OCI-LY1 (cell line): ENCODE measurements at regions not wholly inside any gene's neighbourhood (a gene's known extent, or its start where the extent isn't known, plus 50 kb on each side); places are given as distances from the start of the nearest gene placed in this dataset.

Experiments used
- H2AFZ ChIP-seq: fragments of 200-600 bp; sonication (generic), shearing (Covaris generic); 2 replicates; pipeline ENCODE4 v1.6.0; 2014; ENCODE audit warnings: antibody characterized with exemption, mild to moderate bottlenecking, low read length
- H3F3A ChIP-seq: fragments of 200-600 bp; sonication (generic), shearing (Covaris generic); 2 replicates; pipeline ENCODE4 v1.6.0; 2014; ENCODE audit warnings: mild to moderate bottlenecking, antibody characterized with exemption, low read length, moderate library complexity; ENCODE audit not compliant: insufficient read depth
- H3K27ac ChIP-seq: fragments of 200-600 bp; sonication (generic); 2 replicates; pipeline ENCODE4 v1.5.1; 2014; ENCODE audit warnings: low read length, mixed run types, mild to moderate bottlenecking, low read depth; ENCODE audit not compliant: poor library complexity, severe bottlenecking
- H3K27me3 ChIP-seq: fragments of 200-600 bp; sonication (generic); 2 replicates; pipeline ENCODE4 v1.6.0; 2014; ENCODE audit warnings: antibody characterized with exemption, mild to moderate bottlenecking, low read length, moderate library complexity; ENCODE audit not compliant: insufficient read depth
- H3K36me3 ChIP-seq: fragments of 200-600 bp; sonication (generic); 2 replicates; pipeline ENCODE4 v1.6.1; 2014; ENCODE audit warnings: mild to moderate bottlenecking, antibody characterized with exemption, low read length, moderate library complexity, mixed read lengths; ENCODE audit not compliant: insufficient read depth
- H3K4me1 ChIP-seq: fragments of 200-600 bp; sonication (generic); 2 replicates; pipeline ENCODE4 v1.5.1; 2014; ENCODE audit warnings: mild to moderate bottlenecking, low read length, moderate library complexity; ENCODE audit not compliant: insufficient read depth, severe bottlenecking
- H3K4me2 ChIP-seq: fragments of 200-600 bp; sonication (generic), shearing (Covaris generic); 2 replicates; pipeline ENCODE4 v1.6.1; 2014; ENCODE audit warnings: low read length
- H3K4me3 ChIP-seq: fragments of 200-600 bp; sonication (generic); 2 replicates; pipeline ENCODE4 v1.5.1; 2014; ENCODE audit warnings: low read length, low read depth, mild to moderate bottlenecking, mixed read lengths; ENCODE audit not compliant: poor library complexity, severe bottlenecking
- H3K79me2 ChIP-seq: fragments of 200-600 bp; shearing (Covaris generic); 2 replicates; pipeline ENCODE4 v1.6.1; 2016; ENCODE audit warnings: mixed run types, low read length, mixed read lengths; ENCODE audit not compliant: insufficient read depth
- H3K9ac ChIP-seq: fragments of 200-600 bp; sonication (generic), shearing (Covaris generic); 2 replicates; pipeline ENCODE4 v1.6.1; 2014; ENCODE audit warnings: mild to moderate bottlenecking, low read length, mixed read lengths
- H3K9me2 ChIP-seq: fragments of 200-600 bp; sonication (generic), shearing (Covaris generic); 2 replicates; pipeline ENCODE4 v1.6.1; 2014; ENCODE audit warnings: low read depth, mild to moderate bottlenecking, low read length, mixed read lengths
- H3K9me3 ChIP-seq: fragments of 200-600 bp; shearing (Covaris generic); 2 replicates; pipeline ENCODE4 v1.6.1; 2014; ENCODE audit warnings: low read length, mixed read lengths
- H4K20me1 ChIP-seq: fragments of 200-600 bp; sonication (generic), shearing (Covaris generic); 2 replicates; pipeline ENCODE4 v1.6.0; 2016; ENCODE audit warnings: mild to moderate bottlenecking, low read length; ENCODE audit not compliant: insufficient read depth
- CTCF ChIP-seq: fragments of 200-600 bp; sonication (generic), shearing (Covaris generic); IDR thresholded peaks from 2 replicates; pipeline ENCODE4 v1.5.1; 2017; ENCODE audit warnings: mild to moderate bottlenecking, antibody characterized with exemption, low read length, moderate library complexity, mixed read lengths
- EZH2 ChIP-seq: fragments of 200-600 bp; sonication (generic), shearing (Covaris generic); IDR thresholded peaks from 2 replicates; pipeline ENCODE4 v1.8.0; 2017; ENCODE audit warnings: borderline replicate concordance, mixed run types, mild to moderate bottlenecking, antibody characterized with exemption, low read length, moderate library complexity, mixed read lengths

DNA sequence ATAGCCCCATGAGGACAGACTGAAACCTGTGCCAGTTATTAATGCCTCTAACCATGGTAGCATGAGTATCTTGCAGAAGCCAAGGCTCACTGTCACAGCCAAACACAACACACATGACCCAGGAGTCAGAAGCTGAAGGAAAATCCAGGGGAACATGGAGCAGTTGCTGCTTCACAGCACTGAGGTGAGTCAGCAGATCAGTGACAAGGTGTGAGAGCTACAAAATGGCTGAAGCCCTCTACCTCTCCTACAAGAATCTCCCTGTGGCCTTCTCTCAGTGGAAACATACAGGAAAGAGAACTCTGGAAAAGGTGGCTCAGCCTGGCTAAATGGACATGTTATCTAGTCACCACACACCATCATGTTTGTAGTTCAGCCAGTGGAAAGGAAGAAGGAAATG lies 93.5 kb downstream of the NAB1 start:
- no peak overlapping the region for H3K4me2 ChIP-seq
- H2AFZ ChIP-seq: no peak overlapping the region
- H3K36me3 ChIP-seq: no peaks in the 10 kb centered on the region
- H3K4me1 ChIP-seq: no peaks in the 10 kb centered on the region
- no peaks in the 10 kb centered on the region for H4K20me1 ChIP-seq
- H3K27ac ChIP-seq: no peak overlapping the region
- H3K27me3 ChIP-seq: no peaks in the 10 kb centered on the region
- no peaks in the 10 kb centered on the region for H3K9me2 ChIP-seq
- no peak overlapping the region for H3K4me3 ChIP-seq
- no peaks in the 10 kb centered on the region for H3K79me2 ChIP-seq
- H3K9ac ChIP-seq: no peak overlapping the region
- no peaks in the 10 kb centered on the region for H3F3A ChIP-seq
- H3K9me3 ChIP-seq: no peaks in the 10 kb centered on the region
- TF ChIP-seq CTCF (no peak), EZH2 (no peak)

GRCh38 chr2:190744041-190744440 lies 95.2 kb downstream of the NAB1 start:
- no peak overlapping the region for H3K4me2 ChIP-seq
- TF ChIP-seq EZH2 (no peak), CTCF (no peak)
- no peaks in the 10 kb centered on the region for H3K79me2 ChIP-seq
- H4K20me1 ChIP-seq: no peaks in the 10 kb centered on the region
- no peaks in the 10 kb centered on the region for H3K4me1 ChIP-seq
- H3K27ac ChIP-seq: no peak overlapping the region
- H2AFZ ChIP-seq: no peak overlapping the region
- H3K9me2 ChIP-seq: no peaks in the 10 kb centered on the region
- H3K27me3 ChIP-seq: no peaks in the 10 kb centered on the region
- H3K36me3 ChIP-seq: no peaks in the 10 kb centered on the region
- H3K4me3 ChIP-seq: no peak overlapping the region
- no peak overlapping the region for H3K9ac ChIP-seq
- no peaks in the 10 kb centered on the region for H3F3A ChIP-seq
- no peaks in the 10 kb centered on the region for H3K9me3 ChIP-seq

DNA sequence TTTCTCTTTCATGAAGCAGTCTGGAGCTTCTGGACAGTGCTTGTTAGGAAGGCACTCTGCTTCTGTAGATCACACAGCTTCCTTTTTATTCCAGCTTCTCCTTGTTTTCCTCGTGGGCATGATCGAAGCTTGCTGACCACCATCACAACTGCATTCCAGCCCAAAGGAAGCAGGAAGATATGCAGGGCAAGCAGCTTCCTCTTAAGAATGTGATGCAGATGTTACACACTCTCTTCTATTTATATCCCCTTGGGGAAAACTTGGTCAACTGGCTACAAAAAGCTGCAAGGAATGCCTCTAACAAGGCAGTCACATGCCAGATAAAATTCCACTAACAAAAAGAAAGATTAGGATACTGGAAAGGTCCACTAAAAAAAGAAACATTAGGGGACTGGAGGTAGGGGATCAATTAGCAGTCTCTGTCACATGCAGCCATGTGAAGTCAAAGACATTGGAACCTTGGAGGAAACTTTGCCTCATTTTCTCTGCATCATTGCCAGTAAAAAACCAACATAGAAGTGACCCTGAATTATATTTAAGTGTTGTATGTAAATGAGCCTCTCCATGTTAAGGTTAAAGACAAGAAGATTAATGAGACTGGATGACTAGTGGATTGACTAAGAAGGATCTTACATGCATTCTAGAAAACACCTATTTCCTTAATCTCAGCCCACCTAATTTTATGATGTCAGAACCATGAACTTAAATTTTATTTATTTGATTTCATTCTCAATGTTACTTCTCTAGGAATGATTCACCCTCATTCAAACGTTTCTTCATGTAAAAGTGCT lies 98.3 kb downstream of the NAB1 start:
- Histone ChIP-seq H3K36me3 (no peaks in the 10 kb centered on the region), H3K27ac (no peak overlapping the region), H3K4me3 (no peak overlapping the region), H3F3A (no peaks in the 10 kb centered on the region), H3K79me2 (no peaks in the 10 kb centered on the region), H4K20me1 (no peaks in the 10 kb centered on the region), H3K27me3 (no peaks in the 10 kb centered on the region), H2AFZ (no peak overlapping the region), H3K4me1 (no peaks in the 10 kb centered on the region), H3K9me3 (no peaks in the 10 kb centered on the region), H3K4me2 (no peak overlapping the region), H3K9me2 (no peaks in the 10 kb centered on the region), H3K9ac (no peak overlapping the region)
- no peak for TF ChIP-seq CTCF
- no peak for TF ChIP-seq EZH2
